ENCODE measurements at regions not wholly inside any gene's neighbourhood (a gene's known extent, or its start where the extent isn't known, plus 50 kb on each side); places are given as distances from the start of the nearest gene placed in this dataset.
"Not testable (repeated sequence)": the region's sequence is repeated elsewhere in the genome, so short reads cannot be mapped to it uniquely, and the experiment has no call there.

GRCh38 chr6:133057352-133057751 is 183.8 kb upstream of the EYA4 start:
- DNase-seq, result no peak

GRCh38 chr6:133062077-133062476 is 179.1 kb upstream of the EYA4 start:
- DNase-seq, result no peak

GRCh38 chr6:133062696-133063306 is 178.4 kb upstream of the EYA4 start:
- no peak for DNase-seq

GRCh38 chr6:133067960-133068359 is 173.2 kb upstream of the EYA4 start:
- DNase-seq, result no peak

GRCh38 chr6:133070410-133071043 is 170.6 kb upstream of the EYA4 start:
- no peak for DNase-seq

DNA sequence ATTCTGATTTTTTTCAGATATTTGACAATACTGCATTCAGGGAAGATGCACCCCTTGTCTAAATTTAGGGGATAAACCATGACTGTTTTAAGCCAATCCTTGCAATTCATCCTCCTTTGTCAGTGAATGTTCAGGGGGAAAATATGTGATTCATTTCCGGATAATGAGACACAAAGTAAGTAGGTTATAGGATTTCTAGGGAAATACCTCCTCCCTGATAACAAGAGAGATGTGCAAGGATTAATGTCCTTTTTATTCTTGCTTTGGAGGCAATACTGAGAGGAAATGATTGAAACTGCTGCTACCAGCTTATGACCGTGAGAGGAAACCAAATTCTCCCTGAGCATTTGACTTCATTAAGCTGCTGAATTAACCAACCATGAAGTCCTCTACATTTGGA is 161.3 kb upstream of the EYA4 start:
- DNase-seq, result no peak

GRCh38 chr6:133083248-133083967 is 157.7 kb upstream of the EYA4 start:
- no peak for DNase-seq

- no peak for DNase-seq
Measured at GRCh38 chr6:133085471-133085870, 155.7 kb upstream of the EYA4 start.

DNA sequence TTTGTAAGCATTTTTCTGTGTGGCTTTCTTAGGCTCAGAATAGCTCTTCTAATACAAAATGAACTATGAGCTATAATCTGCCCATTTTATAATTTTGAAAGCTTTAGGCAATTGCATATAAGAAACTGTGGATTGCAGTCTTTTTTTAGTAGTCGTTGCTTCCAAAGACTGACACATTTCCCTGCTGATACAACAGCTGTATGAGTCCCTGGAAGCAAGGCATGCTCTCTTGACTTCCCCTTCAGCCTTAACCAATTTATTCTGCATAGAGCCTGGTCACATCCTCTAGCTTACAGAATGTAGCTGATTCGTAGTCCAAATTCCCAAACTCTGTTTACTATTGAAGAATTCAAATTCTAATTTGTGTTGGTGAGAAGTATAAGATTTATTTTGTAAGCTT is 155.3 kb upstream of the EYA4 start:
- no peak for DNase-seq

- no peak for DNase-seq
Measured at GRCh38 chr6:133088931-133089695, 152.0 kb upstream of the EYA4 start.

DNA sequence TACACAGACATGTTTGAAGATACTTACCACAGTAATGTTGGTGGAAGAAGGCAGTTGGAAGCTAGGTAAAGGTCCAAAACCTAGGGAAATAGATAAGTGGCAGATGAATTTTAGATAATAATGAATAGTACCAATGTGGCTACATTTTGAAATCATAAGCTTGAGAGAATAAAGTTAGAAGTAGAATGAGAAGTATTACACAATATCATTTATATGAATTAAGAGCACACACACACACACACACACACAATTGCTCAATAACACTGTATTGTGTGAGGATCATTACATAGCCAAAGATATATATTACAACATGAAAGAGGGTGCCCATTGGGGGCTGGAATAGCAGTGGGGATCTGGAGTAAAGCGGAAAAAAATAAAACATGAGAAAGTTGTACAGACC is 149.0 kb upstream of the EYA4 start:
- no peak for DNase-seq

GRCh38 chr6:133092771-133093170 is 148.4 kb upstream of the EYA4 start:
- DNase-seq, result no peak

DNA sequence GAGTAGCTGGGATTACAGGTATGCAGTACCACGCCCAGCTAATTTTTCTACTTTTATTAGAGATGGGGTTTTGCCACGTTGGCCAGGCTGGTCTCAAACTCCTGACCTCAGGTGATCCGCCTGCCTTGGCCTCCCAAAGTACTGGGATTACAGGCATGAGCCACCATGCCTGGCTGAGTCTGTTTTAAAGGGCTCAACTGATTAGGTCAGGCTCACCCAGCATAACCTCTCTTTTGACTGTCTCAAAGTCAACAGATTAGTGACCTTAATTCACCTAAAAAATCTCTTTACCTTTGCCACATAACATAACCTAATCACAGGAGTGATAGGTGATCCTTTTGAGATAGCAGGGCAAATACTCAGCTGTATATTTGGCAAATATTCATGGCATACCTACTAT is 147.9 kb upstream of the EYA4 start:
- not testable (repeated sequence) for DNase-seq

GRCh38 chr6:133093956-133094355 is 147.2 kb upstream of the EYA4 start:
- no peak for DNase-seq

DNA sequence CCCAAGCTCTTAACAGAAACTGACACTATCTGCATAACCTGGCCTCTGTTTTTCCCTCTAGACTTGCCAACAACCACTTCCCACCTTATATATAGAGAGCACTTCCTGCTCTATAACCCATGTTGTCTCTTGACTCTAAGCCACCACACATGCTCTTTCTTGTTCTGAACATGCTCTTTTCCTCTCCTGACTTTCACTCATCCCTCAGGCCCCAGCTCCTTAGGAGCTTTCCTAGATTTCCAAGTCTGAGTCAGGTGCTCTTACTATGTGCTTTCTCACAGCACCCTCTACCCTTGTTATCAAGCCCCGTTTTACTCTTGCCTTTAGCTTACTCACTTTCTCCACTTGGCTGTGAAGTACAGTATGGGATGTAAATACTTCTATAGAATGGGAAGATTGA is 143.9 kb upstream of the EYA4 start:
- DNase-seq, result no peak

- no peak for DNase-seq
Measured at GRCh38 chr6:133099573-133099972, 141.6 kb upstream of the EYA4 start.

DNA sequence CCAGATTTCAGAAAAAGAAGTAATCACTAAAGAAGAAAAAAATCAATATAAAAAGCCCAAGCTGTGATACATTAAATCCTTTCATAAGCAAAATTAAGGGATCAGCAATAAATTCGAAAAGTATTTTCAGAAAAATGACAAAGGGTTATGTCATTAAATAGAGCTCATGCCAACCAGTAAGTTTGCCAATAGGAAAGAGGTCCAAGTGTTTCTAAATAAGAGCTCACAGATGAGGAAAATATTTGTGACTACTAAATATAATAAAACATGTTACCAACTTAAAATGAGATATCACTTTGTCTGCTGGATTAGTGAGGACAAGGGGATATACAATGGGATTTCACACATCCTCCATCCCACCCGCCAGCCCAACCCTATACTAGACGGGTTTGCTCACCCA is 140.3 kb upstream of the EYA4 start:
- no peak for DNase-seq

DNA sequence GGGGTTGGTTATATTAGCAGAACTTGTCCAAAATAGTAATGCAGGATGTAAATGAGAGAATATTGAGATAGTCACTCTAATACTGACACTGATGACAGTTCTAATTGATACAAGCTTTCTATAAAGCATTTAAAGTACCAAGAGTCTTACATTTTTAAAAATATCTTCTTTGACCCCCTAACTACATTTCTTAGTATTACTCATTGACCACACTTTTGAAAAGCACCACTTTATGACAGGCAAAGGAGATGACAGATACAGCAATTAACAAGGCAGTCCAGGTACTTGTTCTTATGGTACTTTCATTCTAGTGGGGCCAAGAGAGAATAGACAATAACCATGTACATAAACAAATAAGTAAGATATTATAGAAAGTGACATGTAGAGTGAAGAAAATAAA is 139.4 kb upstream of the EYA4 start:
- no peak for DNase-seq

DNA sequence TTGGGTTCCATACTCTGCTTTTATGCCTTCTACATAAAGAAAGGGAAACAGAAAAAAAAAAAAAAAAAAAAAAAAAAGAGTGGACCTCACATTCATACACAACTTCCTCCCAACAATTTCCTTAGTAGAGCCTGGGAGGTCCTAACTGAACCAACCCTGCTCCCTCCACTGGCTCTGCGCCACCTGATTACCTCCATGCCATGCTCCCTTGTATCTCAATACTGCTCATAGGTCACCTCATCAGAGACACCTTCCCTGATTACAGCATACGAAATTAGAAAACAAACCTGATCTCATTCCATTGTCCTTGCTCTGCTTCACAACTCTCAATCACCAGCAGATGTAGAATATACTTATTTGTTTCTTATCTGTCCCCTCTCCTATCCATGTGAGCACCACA is 134.2 kb upstream of the EYA4 start:
- DNase-seq, result no peak

GRCh38 chr6:133108419-133108818 is 132.7 kb upstream of the EYA4 start:
- DNase-seq, result no peak

- DNase-seq, result no peak
Measured at GRCh38 chr6:133114973-133115372, 126.2 kb upstream of the EYA4 start.

GRCh38 chr6:133115946-133116345 is 125.2 kb upstream of the EYA4 start:
- DNase-seq, result no peak

DNA sequence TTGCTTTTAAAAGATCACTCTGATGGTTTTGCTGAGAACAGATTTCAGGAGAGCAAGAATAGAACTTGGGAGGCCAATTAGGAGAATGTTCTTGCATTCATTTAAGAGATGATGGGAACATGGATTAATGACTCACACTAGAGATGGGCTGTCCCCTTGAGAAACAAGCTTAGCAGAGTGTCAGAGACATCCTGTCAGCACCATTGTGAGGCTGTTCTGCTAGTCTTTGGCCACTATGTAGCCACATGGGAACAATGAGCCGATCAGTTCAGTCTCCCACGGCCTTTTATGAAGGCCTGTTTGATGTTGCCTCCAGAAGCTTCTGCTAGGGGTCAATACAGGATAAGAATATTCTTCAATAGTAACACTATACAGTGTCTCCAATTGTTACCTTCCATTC is 113.0 kb upstream of the EYA4 start:
- DNase-seq, result no peak

DNA sequence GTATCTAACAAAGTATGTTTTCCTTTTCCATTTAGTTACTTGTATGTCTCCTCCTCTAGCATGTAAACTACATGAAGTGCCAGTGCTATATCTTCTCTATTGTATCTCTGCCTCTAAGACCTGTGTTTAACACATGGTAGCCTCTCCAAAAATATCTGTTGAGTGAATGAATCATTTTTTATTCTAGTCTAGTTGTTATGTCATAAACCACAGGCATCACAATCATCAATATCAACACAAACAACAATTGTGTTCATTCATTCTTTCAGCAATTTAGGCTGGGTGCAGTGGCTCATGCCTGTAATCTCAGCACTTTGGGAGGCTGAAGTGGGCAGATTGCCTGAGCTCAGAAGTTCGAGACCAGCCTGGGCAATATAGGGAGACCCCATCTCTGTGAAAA is 111.6 kb upstream of the EYA4 start:
- DNase-seq, result no peak
